ENCODE measurements at regions not wholly inside any gene's neighbourhood (a gene's known extent, or its start where the extent isn't known, plus 50 kb on each side); places are given as distances from the start of the nearest gene placed in this dataset.

GRCh38 chr19:33900817-33901216 is 104.1 kb downstream of the KCTD15 start:
- no peak for DNase-seq (ENCODE audit: low read depth)

GRCh38 chr19:33902395-33902794 is 105.7 kb downstream of the KCTD15 start:
- DNase-seq (ENCODE audit: low read depth): no peak

- no peak for DNase-seq (ENCODE audit: low read depth)
Measured at GRCh38 chr19:33902802-33903488, 106.3 kb downstream of the KCTD15 start.

GRCh38 chr19:33903489-33903850 is 106.8 kb downstream of the KCTD15 start:
- DNase-seq (ENCODE audit: low read depth): no peak

GRCh38 chr19:33904681-33905080 is 108.0 kb downstream of the KCTD15 start:
- no peak for DNase-seq (ENCODE audit: low read depth)

- no peak for DNase-seq (ENCODE audit: low read depth)
Measured at GRCh38 chr19:33905473-33905936, 108.8 kb downstream of the KCTD15 start.

- DNase-seq (ENCODE audit: low read depth): no peak
Measured at GRCh38 chr19:33905937-33906577, 109.4 kb downstream of the KCTD15 start.

- no peak for DNase-seq (ENCODE audit: low read depth)
Measured at GRCh38 chr19:33906578-33907335, 110.1 kb downstream of the KCTD15 start.

- no peak for DNase-seq (ENCODE audit: low read depth)
Measured at GRCh38 chr19:33910922-33911321, 114.3 kb downstream of the KCTD15 start.

GRCh38 chr19:33914599-33914998 is 117.9 kb downstream of the KCTD15 start:
- no peak for DNase-seq (ENCODE audit: low read depth)

GRCh38 chr19:33916792-33917191 is 120.1 kb downstream of the KCTD15 start:
- DNase-seq (ENCODE audit: low read depth): no peak

GRCh38 chr19:33919291-33919690 is 122.6 kb downstream of the KCTD15 start:
- no peak for DNase-seq (ENCODE audit: low read depth)

GRCh38 chr19:33921165-33921564 is 124.5 kb downstream of the KCTD15 start:
- DNase-seq (ENCODE audit: low read depth): no peak

GRCh38 chr19:33926306-33926705 is 129.6 kb downstream of the KCTD15 start:
- no peak for DNase-seq (ENCODE audit: low read depth)

GRCh38 chr19:33927789-33928457 is 131.3 kb downstream of the KCTD15 start:
- DNase-seq (ENCODE audit: low read depth): no peak

- no peak for DNase-seq (ENCODE audit: low read depth)
Measured at GRCh38 chr19:33928458-33928950, 131.8 kb downstream of the KCTD15 start.

GRCh38 chr19:33933931-33934330 is 137.3 kb downstream of the KCTD15 start:
- DNase-seq (ENCODE audit: low read depth): no peak

GRCh38 chr19:33938821-33939220 is 142.2 kb downstream of the KCTD15 start:
- DNase-seq (ENCODE audit: low read depth): no peak

- no peak for DNase-seq (ENCODE audit: low read depth)
Measured at GRCh38 chr19:33941133-33941532, 144.5 kb downstream of the KCTD15 start.

- DNase-seq (ENCODE audit: low read depth): no peak
Measured at GRCh38 chr19:33946535-33947264, 150.0 kb downstream of the KCTD15 start.

GRCh38 chr19:33947265-33947964 is 150.7 kb downstream of the KCTD15 start:
- no peak for DNase-seq (ENCODE audit: low read depth)

Data from HS-5 (cell line).